ENCODE measurements at regions not wholly inside any gene's neighbourhood (a gene's known extent, or its start where the extent isn't known, plus 50 kb on each side); places are given as distances from the start of the nearest gene placed in this dataset.
A peak's percentile ranks its signal among the peaks of the same experiment; 100 is the strongest.
"Not testable (repeated sequence)": the region's sequence is repeated elsewhere in the genome, so short reads cannot be mapped to it uniquely, and the experiment has no call there.

DNA sequence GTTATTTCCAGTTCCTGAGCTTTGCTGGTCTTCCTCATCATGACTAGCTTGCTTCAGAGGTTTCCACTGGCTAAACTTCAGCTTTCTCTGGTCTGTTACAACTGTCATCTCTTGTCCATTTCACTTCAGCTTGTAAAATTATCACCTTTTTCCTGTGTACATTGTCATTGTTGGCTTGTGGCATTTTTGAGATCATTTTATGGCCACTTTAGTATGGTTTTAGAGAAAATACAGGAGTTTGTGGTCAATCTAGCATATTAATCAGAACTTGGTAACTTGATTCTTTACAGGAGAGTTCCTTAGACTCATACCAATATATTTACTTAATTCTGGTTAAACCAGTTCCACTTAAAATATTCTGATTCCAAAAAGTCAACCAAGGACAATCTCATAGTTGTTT lies 235.9 kb upstream of the KITLG start:
- DNase-seq (ENCODE audit: low read depth, low spot score), result no peak
- Histone ChIP-seq H3K9ac (ENCODE audit: insufficient read length) (no peak overlapping the region), H3K36me3 (ENCODE audit: insufficient read depth, low read length) (no peaks in the 10 kb centered on the region), H3K27ac (no peak overlapping the region), H3K4me3 (no peak overlapping the region), H3K9me3 (ENCODE audit: low read depth, low read length) (no peaks in the 10 kb centered on the region)
- no peak for TF ChIP-seq FOXP2 (optimal IDR thresholded peaks at IDR 0.05; ENCODE audit: control extremely low read depth, extremely low read length, insufficient read depth)
- no peak for TF ChIP-seq POLR2AphosphoS5 (IDR thresholded peaks at IDR 0.05; ENCODE audit: borderline replicate concordance, low read depth, low read length)
- no peak for TF ChIP-seq EZH2 (IDR thresholded peaks at IDR 0.05)

DNA sequence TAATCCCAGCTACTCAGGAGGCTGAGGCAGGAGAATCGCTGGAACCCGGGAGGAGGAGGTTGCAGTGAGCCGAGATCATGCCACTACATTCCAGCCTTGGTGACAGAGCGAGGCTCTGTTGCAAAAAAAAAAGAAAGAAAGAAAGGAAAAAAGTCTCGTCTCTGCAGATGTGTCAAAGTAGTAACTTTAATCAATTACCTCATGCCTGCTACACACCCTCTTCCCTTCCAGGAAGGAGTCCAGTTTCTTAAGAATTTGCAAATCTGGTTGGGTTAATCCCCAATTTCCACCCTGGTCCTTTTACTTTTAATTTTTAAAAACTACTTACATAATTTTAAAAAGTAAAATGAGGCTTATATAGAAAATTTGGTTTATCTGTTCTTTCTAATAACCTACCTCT lies 234.5 kb upstream of the KITLG start:
- TF ChIP-seq FOXP2 (optimal IDR thresholded peaks at IDR 0.05; ENCODE audit: control extremely low read depth, extremely low read length, insufficient read depth), result no peak
- TF ChIP-seq EZH2 (IDR thresholded peaks at IDR 0.05), result no peak
- TF ChIP-seq POLR2AphosphoS5 (IDR thresholded peaks at IDR 0.05; ENCODE audit: borderline replicate concordance, low read depth, low read length), result no peak
- no peak for DNase-seq (ENCODE audit: low read depth, low spot score)
- Histone ChIP-seq H3K9me3 (ENCODE audit: low read depth, low read length) (no peaks in the 10 kb centered on the region), H3K4me3 (no peak overlapping the region), H3K9ac (ENCODE audit: insufficient read length) (no peak overlapping the region), H3K27ac (no peak overlapping the region), H3K36me3 (ENCODE audit: insufficient read depth, low read length) (no peaks in the 10 kb centered on the region)

DNA sequence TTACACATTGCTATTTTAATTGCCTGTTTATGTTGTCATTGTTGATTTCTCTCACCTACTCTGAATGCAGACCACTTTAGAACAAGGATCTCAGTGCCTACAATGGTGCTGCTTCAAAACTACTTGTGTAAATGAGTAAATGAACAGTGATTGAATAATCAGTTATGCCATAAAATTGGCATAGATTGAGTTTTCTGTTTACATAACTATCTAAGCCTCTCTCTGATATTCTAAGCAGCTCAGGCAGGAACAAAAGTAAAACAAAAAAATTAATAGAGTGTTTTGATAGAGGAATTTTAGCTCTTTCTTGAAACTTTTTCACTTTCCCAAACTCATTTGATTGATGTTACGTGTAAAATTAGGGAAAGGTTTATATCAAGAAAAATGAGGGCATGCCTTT lies 232.3 kb upstream of the KITLG start:
- TF ChIP-seq POLR2AphosphoS5 (IDR thresholded peaks at IDR 0.05; ENCODE audit: borderline replicate concordance, low read depth, low read length), result no peak
- TF ChIP-seq EZH2 (IDR thresholded peaks at IDR 0.05), result no peak
- no peak for TF ChIP-seq FOXP2 (optimal IDR thresholded peaks at IDR 0.05; ENCODE audit: control extremely low read depth, extremely low read length, insufficient read depth)
- Histone ChIP-seq H3K4me3 (no peak overlapping the region), H3K9me3 (ENCODE audit: low read depth, low read length) (no peaks in the 10 kb centered on the region), H3K27ac (no peak overlapping the region), H3K9ac (ENCODE audit: insufficient read length) (no peak overlapping the region), H3K36me3 (ENCODE audit: insufficient read depth, low read length) (no peaks in the 10 kb centered on the region)
- DNase-seq (ENCODE audit: low read depth, low spot score), result no peak

DNA sequence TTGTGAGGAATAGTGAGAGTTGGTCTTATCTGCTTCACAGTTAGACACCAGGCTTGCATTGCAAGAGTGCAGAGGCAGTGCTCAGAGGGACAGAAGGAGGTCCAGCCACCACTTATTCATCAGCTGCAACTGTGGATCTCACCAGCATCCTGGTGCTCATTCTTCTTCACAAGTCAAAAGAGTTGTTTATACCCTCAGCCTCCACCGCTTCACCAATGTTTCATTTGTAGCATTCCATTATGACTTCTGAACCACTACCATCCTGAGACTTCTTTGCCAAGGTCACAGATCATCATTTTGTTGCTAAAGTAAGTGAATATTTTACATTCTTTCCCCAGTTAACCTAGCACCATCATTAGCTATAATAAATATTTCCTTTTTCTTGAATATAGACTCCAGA lies 230.5 kb upstream of the KITLG start:
- H3K9me3 ChIP-seq (ENCODE audit: low read depth, low read length), result no peaks in the 10 kb centered on the region
- no peak for TF ChIP-seq EZH2 (IDR thresholded peaks at IDR 0.05)
- H3K27ac ChIP-seq, result no peak overlapping the region
- no peak overlapping the region for H3K4me3 ChIP-seq
- DNase-seq (ENCODE audit: low read depth, low spot score), result no peak
- no peak overlapping the region for H3K9ac ChIP-seq (ENCODE audit: insufficient read length)
- no peaks in the 10 kb centered on the region for H3K36me3 ChIP-seq (ENCODE audit: insufficient read depth, low read length)

DNA sequence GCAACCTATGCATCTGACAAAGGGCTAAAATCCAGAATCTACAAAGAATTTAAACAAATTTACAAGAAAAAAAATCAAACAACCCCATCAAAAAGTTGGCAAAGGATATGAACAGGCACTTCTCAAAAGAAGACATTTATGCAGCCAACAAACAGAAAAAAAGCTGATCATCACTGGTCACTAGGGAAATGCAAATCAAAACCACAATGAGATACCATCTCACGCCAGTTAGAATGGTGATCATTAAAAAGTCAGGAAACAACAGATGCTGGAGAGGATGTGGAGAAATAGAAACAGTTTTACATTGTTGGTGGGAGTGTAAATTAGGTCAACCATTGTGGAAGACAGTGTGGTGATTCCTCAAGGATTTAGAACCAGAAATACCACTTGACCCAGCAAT lies 229.6 kb upstream of the KITLG start:
- H3K9me3 ChIP-seq (ENCODE audit: low read depth, low read length); H3K9ac ChIP-seq (ENCODE audit: insufficient read length); H3K4me3 ChIP-seq; DNase-seq (ENCODE audit: low read depth, low spot score); H3K27ac ChIP-seq; H3K36me3 ChIP-seq (ENCODE audit: insufficient read depth, low read length): not testable (repeated sequence)

DNA sequence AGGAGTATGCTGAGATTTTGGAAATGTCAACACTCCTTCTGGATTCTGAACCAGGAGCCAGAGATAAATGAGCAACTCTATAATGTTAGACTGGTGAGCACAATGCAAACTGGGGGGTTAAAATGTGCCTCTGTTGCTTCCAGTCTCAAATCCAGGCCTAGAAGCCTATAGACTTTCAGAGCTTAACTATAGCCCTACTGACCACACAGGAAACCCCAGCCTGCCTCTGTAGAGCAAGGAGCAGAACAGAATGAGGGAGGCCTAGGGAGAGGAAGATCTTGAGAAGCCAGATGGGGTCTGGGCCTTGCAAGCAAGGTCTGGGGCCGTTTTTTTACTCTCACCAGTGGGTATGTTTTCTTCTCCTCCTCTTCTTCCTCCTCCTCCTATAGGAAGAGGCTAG lies 225.4 kb upstream of the KITLG start:
- no peaks in the 10 kb centered on the region for H3K9me3 ChIP-seq (ENCODE audit: low read depth, low read length)
- H3K4me3 ChIP-seq, result no peak overlapping the region
- H3K36me3 ChIP-seq (ENCODE audit: insufficient read depth, low read length), result no peaks in the 10 kb centered on the region
- TF ChIP-seq EZH2 (IDR thresholded peaks at IDR 0.05) (no peak), FOXP2 (optimal IDR thresholded peaks at IDR 0.05; ENCODE audit: control extremely low read depth, extremely low read length, insufficient read depth) (no peak), POLR2AphosphoS5 (IDR thresholded peaks at IDR 0.05; ENCODE audit: borderline replicate concordance, low read depth, low read length) (no peak)
- no peak for DNase-seq (ENCODE audit: low read depth, low spot score)
- no peak overlapping the region for H3K9ac ChIP-seq (ENCODE audit: insufficient read length)
- peak overlapping the region; percentile 40 for H3K27ac ChIP-seq

DNA sequence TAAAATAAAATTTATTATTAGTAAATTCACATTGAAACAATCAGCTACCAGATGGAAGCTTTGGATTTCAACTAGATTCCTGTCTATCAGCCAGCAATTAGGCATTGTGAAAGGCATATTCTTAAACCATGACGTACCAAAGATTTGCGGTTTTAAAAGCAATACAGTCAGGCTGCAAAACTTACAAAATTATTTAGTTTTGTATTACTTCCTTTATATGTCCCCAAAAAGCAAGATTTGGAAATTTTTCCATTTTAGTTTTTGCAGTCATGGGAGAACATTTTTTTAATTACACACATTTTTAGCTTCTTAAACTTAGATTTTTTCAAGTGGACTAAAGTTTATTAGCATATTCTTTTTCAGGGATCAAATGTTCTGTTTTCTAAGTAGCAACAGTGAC lies 225.0 kb upstream of the KITLG start:
- no peaks in the 10 kb centered on the region for H3K9me3 ChIP-seq (ENCODE audit: low read depth, low read length)
- H3K27ac ChIP-seq, result peak overlapping the region; percentile 40
- no peaks in the 10 kb centered on the region for H3K36me3 ChIP-seq (ENCODE audit: insufficient read depth, low read length)
- no peak for DNase-seq (ENCODE audit: low read depth, low spot score)
- TF ChIP-seq FOXP2 (optimal IDR thresholded peaks at IDR 0.05; ENCODE audit: control extremely low read depth, extremely low read length, insufficient read depth) (no peak), POLR2AphosphoS5 (IDR thresholded peaks at IDR 0.05; ENCODE audit: borderline replicate concordance, low read depth, low read length) (no peak), EZH2 (IDR thresholded peaks at IDR 0.05) (no peak)
- H3K9ac ChIP-seq (ENCODE audit: insufficient read length), result no peak overlapping the region
- no peak overlapping the region for H3K4me3 ChIP-seq

DNA sequence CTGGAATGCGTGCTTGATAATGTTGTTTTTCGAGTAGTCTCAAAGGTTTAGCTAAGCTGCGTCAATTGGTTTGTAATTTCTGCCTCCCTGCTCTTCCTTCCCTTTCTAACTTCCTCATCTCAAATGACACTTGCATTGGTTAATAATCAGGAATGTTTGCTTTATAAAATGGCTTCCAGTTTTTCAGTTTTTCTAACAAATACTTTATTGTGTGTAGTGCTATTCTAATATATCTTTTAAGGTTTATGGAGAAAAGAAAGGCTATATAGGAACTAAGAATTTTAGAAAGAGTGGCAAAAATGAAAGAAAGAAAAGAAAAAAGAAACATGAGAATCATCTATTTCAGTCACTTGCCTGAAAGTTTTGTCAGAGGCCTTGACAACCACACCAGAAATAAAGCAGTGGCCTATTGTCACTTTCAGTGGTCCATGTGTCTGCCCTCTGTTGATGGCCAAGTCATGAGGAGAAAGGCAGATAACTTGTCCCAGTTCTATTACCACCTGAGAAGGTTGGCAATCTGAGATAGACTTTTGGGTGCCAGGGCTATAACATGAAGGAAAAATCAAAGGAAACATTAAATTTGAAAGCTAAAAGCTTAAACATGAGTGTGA lies 221.9 kb upstream of the KITLG start:
- H3K9me3 ChIP-seq (ENCODE audit: low read depth, low read length), result no peaks in the 10 kb centered on the region
- H3K27ac ChIP-seq, result no peak overlapping the region
- no peak for DNase-seq (ENCODE audit: low read depth, low spot score)
- no peak overlapping the region for H3K9ac ChIP-seq (ENCODE audit: insufficient read length)
- TF ChIP-seq FOXP2 (optimal IDR thresholded peaks at IDR 0.05; ENCODE audit: control extremely low read depth, extremely low read length, insufficient read depth) (no peak), POLR2AphosphoS5 (IDR thresholded peaks at IDR 0.05; ENCODE audit: borderline replicate concordance, low read depth, low read length) (no peak), EZH2 (IDR thresholded peaks at IDR 0.05) (no peak)
- H3K4me3 ChIP-seq, result no peak overlapping the region
- H3K36me3 ChIP-seq (ENCODE audit: insufficient read depth, low read length), result no peaks in the 10 kb centered on the region

DNA sequence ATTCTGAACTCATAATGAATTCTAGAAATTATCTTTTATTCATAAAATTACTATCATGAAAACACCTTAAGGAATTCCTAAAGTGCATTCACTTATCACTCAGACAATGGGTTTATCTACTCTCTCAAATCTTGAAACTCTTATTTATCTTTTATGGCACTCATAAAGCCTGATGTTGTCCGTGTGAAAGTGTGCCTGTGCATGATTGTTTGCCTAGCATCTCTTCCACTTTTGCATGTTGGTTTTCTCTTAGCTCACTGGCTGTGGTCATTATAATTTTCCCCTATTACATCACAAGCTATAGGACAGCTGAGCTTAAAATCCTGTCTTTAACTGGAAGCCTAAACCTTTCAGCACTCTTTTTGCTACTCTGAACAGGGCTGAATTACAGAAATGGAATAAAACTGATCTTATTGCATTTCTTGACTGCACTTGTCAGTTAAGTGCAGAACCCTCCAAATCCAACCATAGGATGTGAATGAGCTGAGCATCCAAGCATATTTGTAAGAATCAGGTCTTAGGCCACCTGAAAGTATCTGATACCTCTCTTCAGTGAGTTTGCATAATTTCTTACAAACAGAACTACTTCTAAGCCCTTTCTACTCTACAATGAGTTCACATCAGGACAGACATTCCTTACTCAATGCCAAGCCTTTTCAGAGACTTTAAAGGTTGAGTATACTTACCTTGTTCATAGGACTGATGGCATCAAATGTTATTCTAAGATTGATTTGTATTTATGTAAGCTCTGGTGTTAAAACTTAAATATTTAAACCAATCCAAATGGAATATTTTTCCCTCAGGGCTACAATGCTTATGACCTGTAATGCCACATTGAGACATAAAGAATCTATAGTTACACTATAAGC lies 221.2 kb upstream of the KITLG start:
- Histone ChIP-seq H3K9ac (ENCODE audit: insufficient read length) (no peak overlapping the region), H3K27ac (no peak overlapping the region), H3K36me3 (ENCODE audit: insufficient read depth, low read length) (no peaks in the 10 kb centered on the region), H3K4me3 (no peak overlapping the region), H3K9me3 (ENCODE audit: low read depth, low read length) (no peaks in the 10 kb centered on the region)
- TF ChIP-seq POLR2AphosphoS5 (IDR thresholded peaks at IDR 0.05; ENCODE audit: borderline replicate concordance, low read depth, low read length) (no peak), FOXP2 (optimal IDR thresholded peaks at IDR 0.05; ENCODE audit: control extremely low read depth, extremely low read length, insufficient read depth) (no peak), EZH2 (IDR thresholded peaks at IDR 0.05) (no peak)
- DNase-seq (ENCODE audit: low read depth, low spot score), result no peak

Data from SK-N-MC (cell line).